Hematopoietic multipotent progenitor cell (in vitro differentiated cells): ENCODE measurements at regions not wholly inside any gene's neighbourhood (a gene's known extent, or its start where the extent isn't known, plus 50 kb on each side); places are given as distances from the start of the nearest gene placed in this dataset.
A peak's percentile ranks its signal among the peaks of the same experiment; 100 is the strongest.

Source experiments
- DNase-seq, 3 donors: peaks; one replicate each; pipeline ENCODE4 v3.0.0-alpha.2; 2011 to 2015; ENCODE audit warnings: low read depth in 2 of 3, low spot score in 2 of 3

- no peak for DNase-seq
These were observed 229.3 kb downstream of the IDS start for GRCh38 chrX:149275836-149276235.

GRCh38 chrX:149274516-149275105 is 230.5 kb downstream of the IDS start:
- DNase-seq: no peak

- DNase-seq: no peak
These were observed 232.2 kb downstream of the IDS start for GRCh38 chrX:149272690-149273463.

- no peak for DNase-seq
These were observed 237.0 kb downstream of the IDS start for GRCh38 chrX:149267878-149268813.

GRCh38 chrX:149262086-149262485 is 243.0 kb downstream of the IDS start:
- no peak for DNase-seq

GRCh38 chrX:149259241-149259640 is 245.9 kb downstream of the IDS start:
- no peak for DNase-seq

GRCh38 chrX:149255860-149256259 is 249.2 kb downstream of the IDS start:
- DNase-seq: no peak

GRCh38 chrX:149248073-149248625 is 257.0 kb downstream of the IDS start:
- DNase-seq: no peak

- DNase-seq: no peak
These were observed 274.4 kb downstream of the IDS start for GRCh38 chrX:149230689-149231088.

GRCh38 chrX:149223854-149224253 is 281.3 kb downstream of the IDS start:
- no peak for DNase-seq

GRCh38 chrX:149222040-149222439 is 283.1 kb downstream of the IDS start:
- no peak for DNase-seq

- DNase-seq: no peak
These were observed 283.9 kb downstream of the IDS start for GRCh38 chrX:149221230-149221629.

- DNase-seq: no peak
These were observed 291.8 kb downstream of the IDS start for GRCh38 chrX:149213264-149213663.

- no peak for DNase-seq
These were observed 296.8 kb downstream of the IDS start for GRCh38 chrX:149208307-149208706.

GRCh38 chrX:149207518-149207917 is 297.6 kb downstream of the IDS start:
- no peak for DNase-seq

GRCh38 chrX:149205937-149206336 is 299.2 kb downstream of the IDS start:
- DNase-seq: no peak

- no peak for DNase-seq
These were observed 300.0 kb downstream of the IDS start for GRCh38 chrX:149205081-149205480.

GRCh38 chrX:149199734-149200133 is 305.4 kb downstream of the IDS start:
- DNase-seq: no peak

- no peak for DNase-seq
These were observed 305.9 kb downstream of the IDS start for GRCh38 chrX:149198980-149199732.

- DNase-seq: peak in 1 of 3 donors; percentile 32
These were observed 320.0 kb downstream of the IDS start for GRCh38 chrX:149185087-149185486.
